K562 (cell line): ENCODE measurements at regions not wholly inside any gene's neighbourhood (a gene's known extent, or its start where the extent isn't known, plus 50 kb on each side); places are given as distances from the start of the nearest gene placed in this dataset.

Source experiments
- ATAC-seq: fragments of 200-7000 bp; cut with Tn5 transposase; 3 replicates; pipeline ENCODE4 v1.9.1; 2020; ENCODE audit warnings: moderate library complexity
- BruUV-seq: library from RNA; stranded (reverse); fragments of 400-500 nt; replicated peaks from 2 replicates; lab custom pipeline; 2021; lab: Mats Ljungman, UMichigan
- CTCF ChIA-PET: fragments of 300-600 bp; formaldehyde crosslinking; extraction: SDS; loops from one replicate; lab custom pipeline; 2021; ENCODE audit warnings: low intra/inter-chr PET ratio; lab: Yijun Ruan, JAX
- POLR2A ChIA-PET: fragments of 300-600, 350-650 bp; sonication (Branson Sonifier 250); formaldehyde crosslinking; extraction: SDS; loops from one replicate; lab custom pipeline; 2021; ENCODE audit warnings: antibody characterized with exemption, inconsistent platforms; lab: Yijun Ruan, JAX
- DNase-seq, 4 experiments: peaks; one replicate each; pipeline versions ENCODE4 v3.0.0 to v3.0.0-alpha.2; 2011 to 2018; ENCODE audit warnings: low spot score in 3 of 4, mixed read lengths in 3 of 4; ENCODE audit errors: extremely low read depth in 1 of 4
- FAIRE-seq: peaks from 2 replicates; lab custom pipeline; 2011; peaks lifted over from hg19 to GRCh38; lab: Jason Lieb, UNC
- H2AFZ ChIP-seq: 2 replicates; pipeline ENCODE4 v1.6.0; 2011; ENCODE audit warnings: low read depth, low read length, control low read depth, inconsistent platforms
- H3K27ac ChIP-seq: fragments of 200-600 bp; 3 replicates; pipeline ENCODE4 v1.8.0; 2011; ENCODE audit warnings: low read depth, mild to moderate bottlenecking, control low read depth, inconsistent platforms, low read length, moderate library complexity, mixed read lengths; ENCODE audit errors: extremely low read depth
- H3K27me3 ChIP-seq, 2 experiments: fragments of 300-600 bp in 1 of 2; 2 replicates in 1 of 2; 3 replicates in 1 of 2; pipeline versions ENCODE4 v1.6.0 to v1.8.0; 2011; ENCODE audit warnings: inconsistent platforms in 2 of 2, low read length in 2 of 2, mild to moderate bottlenecking in 1 of 2, mixed read lengths in 1 of 2, moderate library complexity in 1 of 2; ENCODE audit not compliant: control insufficient read depth in 2 of 2, insufficient read depth in 2 of 2
- H3K36me3 ChIP-seq: fragments of 300-600 bp; 3 replicates; pipeline ENCODE4 v1.8.0; 2011; ENCODE audit warnings: mild to moderate bottlenecking, low read length, inconsistent platforms; ENCODE audit not compliant: control insufficient read depth, insufficient read depth
- H3K4me1 ChIP-seq, 2 experiments: fragments of 200-600 bp in 1 of 2; replicated peaks in 1 of 2; 2 replicates in 1 of 2; 3 replicates in 1 of 2; pipeline versions ENCODE4 v1.5.1 to v1.8.0; 2011; ENCODE audit warnings: inconsistent platforms in 2 of 2, low read length in 2 of 2, mild to moderate bottlenecking in 1 of 2, mixed read lengths in 1 of 2, moderate library complexity in 1 of 2; ENCODE audit not compliant: control insufficient read depth in 2 of 2, insufficient read depth in 2 of 2
- H3K4me2 ChIP-seq: 2 replicates; pipeline ENCODE4 v1.6.1; 2011; ENCODE audit warnings: low read length, control low read depth, inconsistent platforms, mixed read lengths; ENCODE audit not compliant: insufficient read depth
- H3K4me3 ChIP-seq: fragments of 200-600 bp; sonication (generic), shearing (Covaris generic); 2 replicates; pipeline ENCODE4 v1.5.1; 2016; ENCODE audit warnings: control low read depth, inconsistent platforms
- H3K79me2 ChIP-seq: fragments of 200-600 bp; 3 replicates; pipeline ENCODE4 v1.8.0; 2011; ENCODE audit warnings: low read length, inconsistent platforms; ENCODE audit not compliant: control insufficient read depth, insufficient read depth
- H3K9ac ChIP-seq, 2 experiments: 2 replicates each; pipeline versions ENCODE4 v1.6.0 to v1.6.1; 2011; ENCODE audit warnings: low read depth in 2 of 2, low read length in 2 of 2, control low read depth in 1 of 2, inconsistent platforms in 1 of 2, mild to moderate bottlenecking in 1 of 2, mixed read lengths in 1 of 2; ENCODE audit not compliant: insufficient read depth in 1 of 2
- H3K9me1 ChIP-seq: one replicate; pipeline ENCODE4 v1.6.0; 2011; ENCODE audit warnings: inconsistent platforms, mild to moderate bottlenecking, low read length, moderate library complexity; ENCODE audit not compliant: control insufficient read depth, insufficient read depth
- H3K9me3 ChIP-seq: replicated peaks from 2 replicates; pipeline ENCODE4 v1.5.1; 2011; ENCODE audit warnings: low read depth, low read length, inconsistent platforms; ENCODE audit not compliant: control insufficient read depth, insufficient read depth
- H4K20me1 ChIP-seq: replicated peaks from 2 replicates; pipeline ENCODE4 v1.6.1; 2011; ENCODE audit warnings: low read length, inconsistent platforms, mixed read lengths; ENCODE audit not compliant: control insufficient read depth, insufficient read depth
- ARID1B ChIP-seq: fragments of 450-650 bp; IDR thresholded peaks from 2 replicates; pipeline ENCODE4 v1.6.1; 2016; ENCODE audit warnings: antibody characterized with exemption, mild to moderate bottlenecking, inconsistent platforms
- BRF1 ChIP-seq: IDR thresholded peaks from 3 replicates; pipeline ENCODE4 v1.6.1; 2011; ENCODE audit warnings: borderline replicate concordance, mild to moderate bottlenecking; ENCODE audit not compliant: insufficient read length; ENCODE audit errors: extremely low read depth
- EZH2 ChIP-seq: IDR thresholded peaks from 2 replicates; pipeline ENCODE4 v1.6.1; 2012; ENCODE audit warnings: low read depth, mild to moderate bottlenecking, inconsistent platforms, low read length, borderline replicate concordance
- FOXA3 ChIP-seq, 2 experiments: fragments of 450-650 bp in 1 of 2; sonication (generic) in 1 of 2; formaldehyde crosslinking; IDR thresholded peaks in 1 of 2; conservative IDR thresholded peaks in 1 of 2; 2 replicates each; pipeline versions ENCODE4 v1.4.0 to v1.8.0; 2020 to 2022; ENCODE audit warnings: mild to moderate bottlenecking in 2 of 2, missing genetic modification reagents in 1 of 2
- MAFK ChIP-seq: IDR thresholded peaks from 2 replicates; pipeline ENCODE4 v1.6.1; 2011; ENCODE audit warnings: low read length, improper control_type of control experiment
- MAZ ChIP-seq, 2 experiments: fragments of 450-650 bp in 1 of 2; sonication (generic) in 1 of 2; formaldehyde crosslinking; IDR thresholded peaks in 1 of 2; conservative IDR thresholded peaks in 1 of 2; 2 replicates each; pipeline versions ENCODE4 v1.4.0 to v1.5.0; 2020; ENCODE audit warnings: mild to moderate bottlenecking in 1 of 2, missing genetic modification reagents in 1 of 2
- NR2F6 ChIP-seq: fragments of 450-650 bp; formaldehyde crosslinking; IDR thresholded peaks from 2 replicates; pipeline ENCODE4 v1.4.0; 2020; ENCODE audit warnings: mild to moderate bottlenecking
- TRIM24 ChIP-seq, 2 experiments: fragments of 450-650 bp; IDR thresholded peaks; 2 replicates each; pipeline ENCODE4 v1.6.1; 2016
- ZNF830 ChIP-seq: fragments of 250-450 bp; sonication (Bioruptor Pico); IDR thresholded peaks from 2 replicates; pipeline ENCODE4 v1.5.0; 2021; ENCODE audit warnings: mild to moderate bottlenecking
- WGBS: fragments of 100-300 bp; shearing (Covaris generic); methylation state at CpG from one replicate; pipeline ENCODE4 v1.1.6; 2016; ENCODE audit warnings: low coverage, mixed read lengths; ENCODE audit not compliant: insufficient coverage; ENCODE audit errors: missing lambda C conversion rate; 5-methylcytosine and 5-hydroxymethylcytosine counted together
- in situ Hi-C: fragments of 300-500 bp; cut with MboI; formaldehyde crosslinking; loops from 4 replicates; pipeline ENCODE4 v1.15.0; 2018; ENCODE audit warnings: inconsistent platforms, mixed read lengths
- intact Hi-C: fragments of 100-400 bp; cut with micrococcal nuclease; formaldehyde crosslinking; loops from 2 replicates; pipeline ENCODE4 v1.14.2; 2022
- TF ChIP-seq, protein P1 (sequence below): fragments of 250-450 bp; sonication (Bioruptor Pico); IDR thresholded peaks from 2 replicates; pipeline ENCODE4 v1.5.0; 2021; ENCODE audit warnings: mild to moderate bottlenecking, moderate library complexity
- TF ChIP-seq, protein P2 (sequence below): sonication (generic); formaldehyde crosslinking; IDR thresholded peaks from 2 replicates; pipeline ENCODE4 v1.8.0; 2022; ENCODE audit warnings: missing genetic modification reagents, mild to moderate bottlenecking, moderate library complexity, borderline replicate concordance

DNA sequence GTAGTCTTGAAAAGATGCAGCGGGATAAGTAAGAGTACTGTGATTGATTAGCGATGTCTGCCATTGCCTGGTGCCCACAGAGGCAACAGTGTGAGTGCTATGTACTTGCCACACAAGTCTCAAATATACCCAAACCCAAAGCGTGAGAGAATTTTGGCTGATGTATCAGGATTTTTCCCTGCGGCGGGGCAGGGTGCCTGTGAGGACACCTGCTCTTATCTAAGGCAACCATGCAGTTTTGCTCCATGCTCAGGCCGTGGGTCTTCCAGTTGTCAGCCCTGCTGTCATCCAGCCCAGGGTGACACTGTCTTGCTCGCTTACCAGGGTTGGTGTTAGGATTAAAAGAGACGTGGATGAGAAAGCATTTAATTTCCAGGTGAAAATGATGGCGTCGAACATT is 202.7 kb downstream of the PTPRU start:
- no peak for DNase-seq
- BruUV-seq: no TSS peak
- Histone ChIP-seq H3K9me1 (no peaks in the 10 kb centered on the region), H3K4me2 (no peak overlapping the region), H3K27me3 (peaks cover 16 to 35% of the 10 kb centered on the region in 2 experiments), H3K9me3 (no peaks in the 10 kb centered on the region), H3K4me3 (no peak overlapping the region), H2AFZ (no peak overlapping the region), H3K27ac (no peak overlapping the region), H4K20me1 (no peaks in the 10 kb centered on the region), H3K4me1 (no peaks in the 10 kb centered on the region), H3K9ac (no peak overlapping the region), H3K36me3 (no peaks in the 10 kb centered on the region), H3K79me2 (no peaks in the 10 kb centered on the region)
- ChIA-PET POLR2A (no interaction called here), CTCF (no interaction called here)
- FAIRE-seq: no peak
- intact Hi-C loops (no loop called here), in situ Hi-C loops (no loop called here)
- WGBS: under 1% methylated on average over 10 of the region's 10 CpGs
- TF ChIP-seq ZNF830: no peak
- no peak for TF ChIP-seq ARID1B
- TF ChIP-seq, protein P1, sequence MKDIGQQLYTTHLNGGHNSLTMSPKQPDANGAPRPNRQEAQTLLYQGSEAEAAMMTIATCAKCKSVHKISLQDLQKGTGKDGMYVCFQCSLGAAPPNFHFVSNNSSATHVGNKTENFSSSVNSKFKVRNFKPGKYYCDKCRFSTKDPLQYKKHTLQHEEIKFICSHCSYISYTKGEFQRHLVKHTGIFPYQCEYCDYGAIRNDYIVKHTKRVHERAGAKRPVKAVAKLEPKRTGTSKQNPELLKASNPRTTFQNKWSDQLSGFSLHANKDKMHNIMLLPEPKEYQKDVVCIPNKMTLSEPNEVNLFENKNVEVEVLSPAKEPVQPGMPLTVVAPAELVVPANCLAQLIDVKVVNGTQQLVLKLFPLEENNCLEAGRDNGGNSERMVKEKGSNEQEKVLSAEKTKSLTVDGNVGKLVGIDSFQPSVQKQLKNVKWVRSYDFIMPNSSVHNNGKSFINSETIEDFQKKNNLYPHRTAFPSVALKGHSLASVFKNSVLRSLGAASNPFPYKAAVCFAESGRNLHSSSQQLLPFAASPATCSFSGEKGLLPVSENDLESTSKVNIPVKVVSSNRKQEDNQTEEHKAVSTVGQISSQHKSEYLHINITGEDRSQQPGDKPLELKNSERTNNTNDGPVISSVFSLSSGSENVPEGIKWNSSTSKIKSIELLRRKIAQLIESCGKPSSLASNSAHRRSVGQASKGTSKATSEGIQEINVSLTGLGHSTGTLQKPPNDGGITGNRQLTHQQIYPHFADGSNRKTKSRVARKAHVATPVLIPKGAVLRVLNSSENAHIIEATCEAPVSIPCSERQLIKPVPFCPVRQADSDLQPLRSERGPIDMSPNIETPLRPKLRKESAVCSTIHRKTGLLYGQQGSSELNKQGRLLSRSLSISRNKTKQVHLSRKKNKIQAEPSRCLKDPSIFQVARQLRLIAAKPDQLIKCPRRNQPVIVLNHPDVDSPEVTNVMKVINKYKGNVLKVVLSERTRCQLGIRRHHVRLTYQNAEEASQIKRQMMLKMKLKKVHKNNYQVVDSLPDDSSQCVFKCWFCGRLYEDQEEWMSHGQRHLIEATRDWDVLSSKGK (CRISPR knock-in tag): no peak
- TF ChIP-seq FOXA3 (CRISPR knock-in tag; conservative IDR thresholded peaks at IDR 0.05 in 1 of 2, IDR thresholded peaks at IDR 0.05 in 1 of 2): no peak
- TF ChIP-seq TRIM24 (IDR thresholded peaks at IDR 0.05): no peak
- TF ChIP-seq EZH2: no peak
- TF ChIP-seq, protein P2, sequence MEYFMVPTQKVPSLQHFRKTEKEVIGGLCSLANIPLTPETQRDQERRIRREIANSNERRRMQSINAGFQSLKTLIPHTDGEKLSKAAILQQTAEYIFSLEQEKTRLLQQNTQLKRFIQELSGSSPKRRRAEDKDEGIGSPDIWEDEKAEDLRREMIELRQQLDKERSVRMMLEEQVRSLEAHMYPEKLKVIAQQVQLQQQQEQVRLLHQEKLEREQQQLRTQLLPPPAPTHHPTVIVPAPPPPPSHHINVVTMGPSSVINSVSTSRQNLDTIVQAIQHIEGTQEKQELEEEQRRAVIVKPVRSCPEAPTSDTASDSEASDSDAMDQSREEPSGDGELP (CRISPR knock-in tag): no peak
- TF ChIP-seq MAFK: no peak
- TF ChIP-seq NR2F6: no peak
- TF ChIP-seq BRF1: no peak
- no peak for TF ChIP-seq MAZ (CRISPR knock-in tag; conservative IDR thresholded peaks at IDR 0.05 in 1 of 2, IDR thresholded peaks at IDR 0.05 in 1 of 2)
- 0 out of 3 replicates have a peak, but pooled peaks have one; percentile 48 for ATAC-seq
